LNCaP clone FGC (cell line): ENCODE measurements at regions not wholly inside any gene's neighbourhood (a gene's known extent, or its start where the extent isn't known, plus 50 kb on each side); places are given as distances from the start of the nearest gene placed in this dataset.
A peak's percentile ranks its signal among the peaks of the same experiment; 100 is the strongest.

Experiments used
- DNase-seq: peaks from one replicate; pipeline ENCODE4 v3.0.0-alpha.2; 2011; ENCODE audit warnings: low read depth
- H3K4me3 ChIP-seq: 2 replicates; pipeline ENCODE4 v1.5.1; 2011; ENCODE audit warnings: mild to moderate bottlenecking, low read depth, low read length, control low read depth
- CTCF ChIP-seq: IDR thresholded peaks from 2 replicates; pipeline ENCODE4 v1.5.1; 2012; ENCODE audit warnings: mild to moderate bottlenecking; ENCODE audit not compliant: control insufficient read depth, insufficient read depth; ENCODE audit errors: extremely low read depth

- no peak for DNase-seq
- H3K4me3 ChIP-seq: no peak overlapping the region
- no peak for TF ChIP-seq CTCF
Observed at GRCh38 chr12:45561488-45561887, 168.0 kb upstream of the ARID2 start.

- no peak for DNase-seq
- no peak for TF ChIP-seq CTCF
- no peak overlapping the region for H3K4me3 ChIP-seq
Observed at GRCh38 chr12:45565590-45565989, 163.9 kb upstream of the ARID2 start.

GRCh38 chr12:45566257-45566656, 163.2 kb upstream of the ARID2 start:
- no peak for TF ChIP-seq CTCF
- H3K4me3 ChIP-seq: no peak overlapping the region
- no peak for DNase-seq

GRCh38 chr12:45568808-45569207, 160.7 kb upstream of the ARID2 start:
- TF ChIP-seq CTCF: no peak
- no peak overlapping the region for H3K4me3 ChIP-seq
- DNase-seq: no peak

- no peak for DNase-seq
- H3K4me3 ChIP-seq: no peak overlapping the region
- TF ChIP-seq CTCF: no peak
Observed at GRCh38 chr12:45570501-45570900, 159.0 kb upstream of the ARID2 start.

DNA sequence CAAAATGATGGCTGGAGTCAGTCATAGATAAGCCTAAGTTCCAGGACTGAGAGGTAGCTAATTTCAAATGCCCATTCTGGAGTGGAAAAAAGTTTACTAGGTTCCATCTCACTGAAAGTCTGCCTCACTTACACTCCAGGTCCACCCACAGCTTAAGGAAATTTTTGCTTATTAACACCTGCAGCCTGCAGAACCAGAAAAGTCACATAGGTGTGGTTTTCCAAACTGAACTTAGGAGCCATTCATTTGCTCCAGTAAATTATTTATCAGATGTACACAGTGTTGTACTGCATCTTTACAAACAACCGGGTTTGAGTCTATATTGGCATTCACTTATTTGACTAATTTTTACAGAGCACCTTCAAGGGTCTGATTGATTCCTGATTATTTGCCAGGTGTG, 157.4 kb upstream of the ARID2 start:
- DNase-seq: peak; percentile 18
- no peak for TF ChIP-seq CTCF

GRCh38 chr12:45575417-45575816, 154.1 kb upstream of the ARID2 start:
- no peak overlapping the region for H3K4me3 ChIP-seq
- no peak for TF ChIP-seq CTCF
- DNase-seq: no peak

More for the DNA sequence above, 157.4 kb upstream of the ARID2 start:
- H3K4me3 ChIP-seq: no peak overlapping the region
